ENCODE measurements at regions not wholly inside any gene's neighbourhood (a gene's known extent, or its start where the extent isn't known, plus 50 kb on each side); places are given as distances from the start of the nearest gene placed in this dataset.

GRCh38 chr12:111310076-111310870, 58.6 kb downstream of the PHETA1 start:
- no peak for DNase-seq (ENCODE audit: low spot score)

GRCh38 chr12:111309584-111309983, 59.3 kb downstream of the PHETA1 start:
- DNase-seq (ENCODE audit: low spot score), result no peak

GRCh38 chr12:111308473-111308872, 60.4 kb downstream of the PHETA1 start:
- DNase-seq (ENCODE audit: low spot score), result no peak

- no peak for DNase-seq (ENCODE audit: low spot score)
Observed at GRCh38 chr12:111304642-111305071, 64.2 kb downstream of the PHETA1 start.

- no peak for DNase-seq (ENCODE audit: low spot score)
Observed at GRCh38 chr12:111303531-111303930, 65.4 kb downstream of the PHETA1 start.

GRCh38 chr12:111298582-111299436, 70.1 kb downstream of the PHETA1 start:
- DNase-seq (ENCODE audit: low spot score), result peak; percentile 81

GRCh38 chr12:111297703-111298426, 71.0 kb downstream of the PHETA1 start:
- DNase-seq (ENCODE audit: low spot score), result no peak

- DNase-seq (ENCODE audit: low spot score), result no peak
Observed at GRCh38 chr12:111296906-111297463, 71.9 kb downstream of the PHETA1 start.

- DNase-seq (ENCODE audit: low spot score), result no peak
Observed at GRCh38 chr12:111295176-111295575, 73.7 kb downstream of the PHETA1 start.

- DNase-seq (ENCODE audit: low spot score), result no peak
Observed at GRCh38 chr12:111293266-111294009, 75.5 kb downstream of the PHETA1 start.

- no peak for DNase-seq (ENCODE audit: low spot score)
Observed at GRCh38 chr12:111291357-111291756, 77.5 kb downstream of the PHETA1 start.

- no peak for DNase-seq (ENCODE audit: low spot score)
Observed at GRCh38 chr12:111288771-111289170, 80.1 kb downstream of the PHETA1 start.

GRCh38 chr12:111287125-111287900, 81.6 kb downstream of the PHETA1 start:
- no peak for DNase-seq (ENCODE audit: low spot score)

GRCh38 chr12:111285200-111285599, 83.7 kb downstream of the PHETA1 start:
- DNase-seq (ENCODE audit: low spot score), result no peak

- no peak for DNase-seq (ENCODE audit: low spot score)
Observed at GRCh38 chr12:111284709-111285108, 84.2 kb downstream of the PHETA1 start.

GRCh38 chr12:111283966-111284365, 84.9 kb downstream of the PHETA1 start:
- DNase-seq (ENCODE audit: low spot score), result no peak

- no peak for DNase-seq (ENCODE audit: low spot score)
Observed at GRCh38 chr12:111283521-111283920, 85.4 kb downstream of the PHETA1 start.

GRCh38 chr12:111277570-111277969, 91.3 kb downstream of the PHETA1 start:
- no peak for DNase-seq (ENCODE audit: low spot score)

GRCh38 chr12:111276146-111276545, 92.7 kb downstream of the PHETA1 start:
- peak; percentile 34 for DNase-seq (ENCODE audit: low spot score)

GRCh38 chr12:111275308-111275707, 93.6 kb downstream of the PHETA1 start:
- DNase-seq (ENCODE audit: low spot score), result no peak

- DNase-seq (ENCODE audit: low spot score), result peak; percentile 47
Observed at GRCh38 chr12:111274777-111275176, 94.1 kb downstream of the PHETA1 start.

All from hepatic stellate cell (primary cell).